ENCODE measurements at regions not wholly inside any gene's neighbourhood (a gene's known extent, or its start where the extent isn't known, plus 50 kb on each side); places are given as distances from the start of the nearest gene placed in this dataset.

DNA sequence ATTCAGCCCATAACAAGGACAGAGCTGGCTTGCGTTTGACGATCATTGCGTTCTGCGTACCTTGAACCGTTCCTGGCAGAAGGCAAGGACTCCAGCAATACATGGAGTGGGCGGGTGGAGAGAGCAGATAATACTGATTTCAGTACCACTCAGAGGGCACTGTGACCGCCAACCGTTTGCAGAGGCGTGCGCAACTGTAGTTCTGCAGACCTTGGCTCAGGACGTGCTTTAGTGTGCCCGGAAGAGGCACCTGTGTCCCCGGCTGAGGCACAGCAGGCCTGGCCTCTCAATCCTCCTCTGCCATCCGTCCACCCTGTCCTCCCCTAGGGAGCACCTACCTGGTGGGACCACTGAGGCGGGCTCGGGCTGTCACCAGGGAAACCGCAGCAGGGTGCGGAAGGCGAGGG, 117.6 kb upstream of the USP29 start:
- TF ChIP-seq, protein P1, sequence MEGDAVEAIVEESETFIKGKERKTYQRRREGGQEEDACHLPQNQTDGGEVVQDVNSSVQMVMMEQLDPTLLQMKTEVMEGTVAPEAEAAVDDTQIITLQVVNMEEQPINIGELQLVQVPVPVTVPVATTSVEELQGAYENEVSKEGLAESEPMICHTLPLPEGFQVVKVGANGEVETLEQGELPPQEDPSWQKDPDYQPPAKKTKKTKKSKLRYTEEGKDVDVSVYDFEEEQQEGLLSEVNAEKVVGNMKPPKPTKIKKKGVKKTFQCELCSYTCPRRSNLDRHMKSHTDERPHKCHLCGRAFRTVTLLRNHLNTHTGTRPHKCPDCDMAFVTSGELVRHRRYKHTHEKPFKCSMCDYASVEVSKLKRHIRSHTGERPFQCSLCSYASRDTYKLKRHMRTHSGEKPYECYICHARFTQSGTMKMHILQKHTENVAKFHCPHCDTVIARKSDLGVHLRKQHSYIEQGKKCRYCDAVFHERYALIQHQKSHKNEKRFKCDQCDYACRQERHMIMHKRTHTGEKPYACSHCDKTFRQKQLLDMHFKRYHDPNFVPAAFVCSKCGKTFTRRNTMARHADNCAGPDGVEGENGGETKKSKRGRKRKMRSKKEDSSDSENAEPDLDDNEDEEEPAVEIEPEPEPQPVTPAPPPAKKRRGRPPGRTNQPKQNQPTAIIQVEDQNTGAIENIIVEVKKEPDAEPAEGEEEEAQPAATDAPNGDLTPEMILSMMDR (IDR thresholded peaks at IDR 0.05 in 2 of 3, conservative IDR thresholded peaks at IDR 0.05 in 1 of 3; ENCODE audit: borderline replicate concordance in 1 of 3, insufficient read depth in 1 of 3, low read depth in 2 of 3, low read length in 2 of 3), result no peak
- TF ChIP-seq EZH2 (IDR thresholded peaks at IDR 0.05) (no peak), POLR2A (IDR thresholded peaks at IDR 0.05; ENCODE audit: borderline replicate concordance, extremely low read depth, insufficient read depth, insufficient read length) (no peak), CEBPB (IDR thresholded peaks at IDR 0.05; ENCODE audit: low read depth) (no peak), POLR2AphosphoS5 (IDR thresholded peaks at IDR 0.05; ENCODE audit: low read depth, low read length) (no peak)
- TF ChIP-seq, protein P2, sequence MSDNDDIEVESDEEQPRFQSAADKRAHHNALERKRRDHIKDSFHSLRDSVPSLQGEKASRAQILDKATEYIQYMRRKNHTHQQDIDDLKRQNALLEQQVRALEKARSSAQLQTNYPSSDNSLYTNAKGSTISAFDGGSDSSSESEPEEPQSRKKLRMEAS (IDR thresholded peaks at IDR 0.05), result no peak
- TF ChIP-seq, protein P3, sequence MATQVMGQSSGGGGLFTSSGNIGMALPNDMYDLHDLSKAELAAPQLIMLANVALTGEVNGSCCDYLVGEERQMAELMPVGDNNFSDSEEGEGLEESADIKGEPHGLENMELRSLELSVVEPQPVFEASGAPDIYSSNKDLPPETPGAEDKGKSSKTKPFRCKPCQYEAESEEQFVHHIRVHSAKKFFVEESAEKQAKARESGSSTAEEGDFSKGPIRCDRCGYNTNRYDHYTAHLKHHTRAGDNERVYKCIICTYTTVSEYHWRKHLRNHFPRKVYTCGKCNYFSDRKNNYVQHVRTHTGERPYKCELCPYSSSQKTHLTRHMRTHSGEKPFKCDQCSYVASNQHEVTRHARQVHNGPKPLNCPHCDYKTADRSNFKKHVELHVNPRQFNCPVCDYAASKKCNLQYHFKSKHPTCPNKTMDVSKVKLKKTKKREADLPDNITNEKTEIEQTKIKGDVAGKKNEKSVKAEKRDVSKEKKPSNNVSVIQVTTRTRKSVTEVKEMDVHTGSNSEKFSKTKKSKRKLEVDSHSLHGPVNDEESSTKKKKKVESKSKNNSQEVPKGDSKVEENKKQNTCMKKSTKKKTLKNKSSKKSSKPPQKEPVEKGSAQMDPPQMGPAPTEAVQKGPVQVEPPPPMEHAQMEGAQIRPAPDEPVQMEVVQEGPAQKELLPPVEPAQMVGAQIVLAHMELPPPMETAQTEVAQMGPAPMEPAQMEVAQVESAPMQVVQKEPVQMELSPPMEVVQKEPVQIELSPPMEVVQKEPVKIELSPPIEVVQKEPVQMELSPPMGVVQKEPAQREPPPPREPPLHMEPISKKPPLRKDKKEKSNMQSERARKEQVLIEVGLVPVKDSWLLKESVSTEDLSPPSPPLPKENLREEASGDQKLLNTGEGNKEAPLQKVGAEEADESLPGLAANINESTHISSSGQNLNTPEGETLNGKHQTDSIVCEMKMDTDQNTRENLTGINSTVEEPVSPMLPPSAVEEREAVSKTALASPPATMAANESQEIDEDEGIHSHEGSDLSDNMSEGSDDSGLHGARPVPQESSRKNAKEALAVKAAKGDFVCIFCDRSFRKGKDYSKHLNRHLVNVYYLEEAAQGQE (IDR thresholded peaks at IDR 0.05; ENCODE audit: low read depth), result no peak
